ENCODE measurements at regions not wholly inside any gene's neighbourhood (a gene's known extent, or its start where the extent isn't known, plus 50 kb on each side); places are given as distances from the start of the nearest gene placed in this dataset.

GRCh38 chr16:48892893-48893292 lies 282.9 kb upstream of the N4BP1 start:
- no peak for DNase-seq (ENCODE audit: low spot score)

GRCh38 chr16:48887646-48888210 lies 277.7 kb upstream of the N4BP1 start:
- DNase-seq (ENCODE audit: low spot score): no peak

- peak; percentile 76 for DNase-seq (ENCODE audit: low spot score)
Observed at GRCh38 chr16:48885471-48885870, 275.5 kb upstream of the N4BP1 start.

GRCh38 chr16:48881272-48881671 lies 271.3 kb upstream of the N4BP1 start:
- DNase-seq (ENCODE audit: low spot score): no peak

- DNase-seq (ENCODE audit: low spot score): peak; percentile 48
Observed at GRCh38 chr16:48879223-48880122, 269.5 kb upstream of the N4BP1 start.

GRCh38 chr16:48877946-48878345 lies 268.0 kb upstream of the N4BP1 start:
- no peak for DNase-seq (ENCODE audit: low spot score)

GRCh38 chr16:48870141-48870540 lies 260.2 kb upstream of the N4BP1 start:
- DNase-seq (ENCODE audit: low spot score): no peak

- DNase-seq (ENCODE audit: low spot score): no peak
Observed at GRCh38 chr16:48865520-48865919, 255.5 kb upstream of the N4BP1 start.

- no peak for DNase-seq (ENCODE audit: low spot score)
Observed at GRCh38 chr16:48864055-48864454, 254.1 kb upstream of the N4BP1 start.

- no peak for DNase-seq (ENCODE audit: low spot score)
Observed at GRCh38 chr16:48862087-48862532, 252.1 kb upstream of the N4BP1 start.

GRCh38 chr16:48860341-48860740 lies 250.4 kb upstream of the N4BP1 start:
- DNase-seq (ENCODE audit: low spot score): no peak

- no peak for DNase-seq (ENCODE audit: low spot score)
Observed at GRCh38 chr16:48852951-48853350, 243.0 kb upstream of the N4BP1 start.

- DNase-seq (ENCODE audit: low spot score): no peak
Observed at GRCh38 chr16:48852458-48852857, 242.5 kb upstream of the N4BP1 start.

- DNase-seq (ENCODE audit: low spot score): no peak
Observed at GRCh38 chr16:48850097-48850770, 240.3 kb upstream of the N4BP1 start.

- no peak for DNase-seq (ENCODE audit: low spot score)
Observed at GRCh38 chr16:48846277-48846676, 236.3 kb upstream of the N4BP1 start.

GRCh38 chr16:48845261-48845660 lies 235.3 kb upstream of the N4BP1 start:
- no peak for DNase-seq (ENCODE audit: low spot score)

- DNase-seq (ENCODE audit: low spot score): no peak
Observed at GRCh38 chr16:48838349-48838748, 228.4 kb upstream of the N4BP1 start.

GRCh38 chr16:48836636-48837035 lies 226.7 kb upstream of the N4BP1 start:
- no peak for DNase-seq (ENCODE audit: low spot score)

GRCh38 chr16:48836067-48836466 lies 226.1 kb upstream of the N4BP1 start:
- DNase-seq (ENCODE audit: low spot score): no peak

- DNase-seq (ENCODE audit: low spot score): no peak
Observed at GRCh38 chr16:48834576-48834975, 224.6 kb upstream of the N4BP1 start.

GRCh38 chr16:48833461-48833860 lies 223.5 kb upstream of the N4BP1 start:
- peak; percentile 49 for DNase-seq (ENCODE audit: low spot score)

- DNase-seq (ENCODE audit: low spot score): no peak
Observed at GRCh38 chr16:48831076-48831722, 221.2 kb upstream of the N4BP1 start.

All from cerebellar cortex (tissue), 1 donor.